ENCODE measurements at regions not wholly inside any gene's neighbourhood (a gene's known extent, or its start where the extent isn't known, plus 50 kb on each side); places are given as distances from the start of the nearest gene placed in this dataset.

GRCh38 chr5:62115014-62115413, 191.0 kb upstream of the KIF2A start:
- no peaks in the 10 kb centered on the region for H3K4me1 ChIP-seq (ENCODE audit: insufficient read depth, low read length)

GRCh38 chr5:62124266-62124665, 181.7 kb upstream of the KIF2A start:
- CTCF ChIA-PET: no interaction called here
- H3K27ac ChIP-seq (ENCODE audit: low read depth, low read length): no peak overlapping the region
- H3K36me3 Mint-ChIP-seq: no peaks in the 10 kb centered on the region

More at GRCh38 chr5:62115014-62115413, 191.0 kb upstream of the KIF2A start:
- Mint-ChIP-seq H3K4me1 (no peaks in the 10 kb centered on the region), H3K9me3 (no peaks in the 10 kb centered on the region), H3K27me3 (peaks cover 5 to 23% of the 10 kb centered on the region in 2 donors), H3K27ac (no peak overlapping the region), H3K36me3 (no peaks in the 10 kb centered on the region), H3K4me3 (no peak overlapping the region)
- ChIA-PET CTCF (interaction anchor here (1.1 kb wide), 1 partner anchor 11 kb away, joined by 3 read pairs; no protein-coding TSS in a partner anchor), POLR2A (interaction anchor here (0.6 kb wide), 1 partner anchor 160 kb away, joined by 3 read pairs; no protein-coding TSS in a partner anchor)
- no peaks in the 10 kb centered on the region for H3K27me3 ChIP-seq (ENCODE audit: insufficient read depth, low read length, poor library complexity, severe bottlenecking)
- no peak overlapping the region for H3K4me3 ChIP-seq (ENCODE audit: low read length)
- no peak for DNase-seq
- H3K9me3 ChIP-seq (ENCODE audit: low read length): no peaks in the 10 kb centered on the region
- no peaks in the 10 kb centered on the region for H3K36me3 ChIP-seq (ENCODE audit: insufficient read depth, low read length)
- H3K27ac ChIP-seq (ENCODE audit: low read depth, low read length): no peak overlapping the region

DNA sequence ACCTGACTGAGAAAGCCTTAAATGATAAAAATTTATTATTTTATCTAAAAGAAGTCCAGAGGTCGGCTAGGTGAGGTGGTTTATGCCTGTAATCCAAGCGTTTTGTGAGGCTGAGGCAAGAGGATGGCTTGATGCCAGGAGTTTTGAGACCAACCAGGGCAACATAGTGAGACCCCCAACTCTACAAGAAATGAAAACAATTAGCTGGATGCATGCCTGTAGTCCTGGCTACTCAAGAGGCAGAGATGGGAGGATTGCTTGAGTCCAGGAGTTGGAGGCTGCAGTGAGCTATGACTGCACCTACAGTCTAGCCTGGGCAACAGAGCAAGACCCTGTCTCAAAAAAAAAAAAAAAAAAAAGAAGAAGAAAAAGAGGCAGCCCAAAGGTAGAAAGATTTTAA, 179.9 kb upstream of the KIF2A start:
- ChIA-PET POLR2A (no interaction called here), CTCF (no interaction called here)
- H3K36me3 Mint-ChIP-seq: no peaks in the 10 kb centered on the region
- peaks cover 2 to 11% of the 10 kb centered on the region in 2 donors for H3K27me3 Mint-ChIP-seq
- no peaks in the 10 kb centered on the region for H3K36me3 ChIP-seq (ENCODE audit: insufficient read depth, low read length)
- no peaks in the 10 kb centered on the region for H3K9me3 Mint-ChIP-seq
- no peaks in the 10 kb centered on the region for H3K4me1 ChIP-seq (ENCODE audit: insufficient read depth, low read length)
- H3K27ac ChIP-seq (ENCODE audit: low read depth, low read length): no peak overlapping the region
- no peak overlapping the region for H3K4me3 Mint-ChIP-seq
- no peaks in the 10 kb centered on the region for H3K4me1 Mint-ChIP-seq
- no peak overlapping the region for H3K27ac Mint-ChIP-seq
- DNase-seq: no peak
- no peaks in the 10 kb centered on the region for H3K9me3 ChIP-seq (ENCODE audit: low read length)
- no peaks in the 10 kb centered on the region for H3K27me3 ChIP-seq (ENCODE audit: insufficient read depth, low read length, poor library complexity, severe bottlenecking)
- no peak overlapping the region for H3K4me3 ChIP-seq (ENCODE audit: low read length)

More at GRCh38 chr5:62124266-62124665, 181.7 kb upstream of the KIF2A start:
- H3K4me1 ChIP-seq (ENCODE audit: insufficient read depth, low read length): no peaks in the 10 kb centered on the region
- H3K36me3 ChIP-seq (ENCODE audit: insufficient read depth, low read length): no peaks in the 10 kb centered on the region
- H3K4me3 ChIP-seq (ENCODE audit: low read length): no peak overlapping the region
- H3K9me3 ChIP-seq (ENCODE audit: low read length): no peaks in the 10 kb centered on the region
- Mint-ChIP-seq H3K27ac (no peak overlapping the region), H3K4me3 (no peak overlapping the region), H3K27me3 (peaks cover 0 to 13% of the 10 kb centered on the region in 2 donors), H3K4me1 (no peaks in the 10 kb centered on the region), H3K9me3 (no peaks in the 10 kb centered on the region)
- POLR2A ChIA-PET: no interaction called here
- DNase-seq: no peak
- no peaks in the 10 kb centered on the region for H3K27me3 ChIP-seq (ENCODE audit: insufficient read depth, low read length, poor library complexity, severe bottlenecking)

DNA sequence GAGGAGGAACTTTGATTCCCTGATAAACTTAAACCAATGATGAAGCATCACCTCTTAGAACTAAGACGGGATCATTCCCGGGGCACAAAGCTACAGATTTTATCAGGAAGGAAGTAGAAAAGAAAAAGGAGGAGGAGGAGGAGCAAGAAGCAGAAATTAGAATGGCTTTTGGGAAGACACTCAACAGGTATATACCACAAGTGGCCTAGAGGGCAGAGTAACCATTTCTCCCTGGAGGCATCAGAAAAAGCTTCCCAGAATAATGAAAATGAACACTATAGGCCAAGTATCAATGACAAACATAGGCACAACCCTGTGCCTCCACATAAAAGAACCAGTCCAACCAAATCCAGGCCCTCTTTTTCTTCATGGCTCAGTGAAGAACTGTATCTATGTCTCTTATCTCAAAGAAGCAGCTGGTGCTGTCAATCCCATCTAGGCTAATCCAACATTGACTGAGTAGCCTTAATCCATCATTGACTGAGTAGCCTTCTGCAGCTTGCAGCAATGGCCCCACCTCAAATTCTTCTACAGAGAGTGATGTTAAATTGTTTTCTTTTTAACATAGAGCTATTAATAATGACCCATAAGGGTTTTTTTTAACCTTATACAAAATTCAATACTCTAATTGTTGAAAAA, 178.8 kb upstream of the KIF2A start:
- no peak for DNase-seq
- Histone ChIP-seq H3K4me3 (ENCODE audit: low read length) (no peak overlapping the region), H3K27ac (ENCODE audit: low read depth, low read length) (no peak overlapping the region), H3K36me3 (ENCODE audit: insufficient read depth, low read length) (no peaks in the 10 kb centered on the region), H3K9me3 (ENCODE audit: low read length) (no peaks in the 10 kb centered on the region), H3K4me1 (ENCODE audit: insufficient read depth, low read length) (no peaks in the 10 kb centered on the region), H3K27me3 (ENCODE audit: insufficient read depth, low read length, poor library complexity, severe bottlenecking) (no peaks in the 10 kb centered on the region)
- Mint-ChIP-seq H3K36me3 (no peaks in the 10 kb centered on the region), H3K27me3 (peaks cover 2 to 9% of the 10 kb centered on the region in 2 donors), H3K4me1 (no peaks in the 10 kb centered on the region), H3K9me3 (no peaks in the 10 kb centered on the region), H3K4me3 (no peak overlapping the region), H3K27ac (peak overlapping the region in 1 of 8 donors; percentile 34)
- ChIA-PET CTCF (no interaction called here), POLR2A (interaction anchor here (0.6 kb wide), 1 partner anchor 1470 kb away, joined by 3 read pairs; no protein-coding TSS in a partner anchor)

GRCh38 chr5:62130107-62130506, 175.9 kb upstream of the KIF2A start:
- no peak overlapping the region for H3K4me3 Mint-ChIP-seq
- CTCF ChIA-PET: no interaction called here

DNA sequence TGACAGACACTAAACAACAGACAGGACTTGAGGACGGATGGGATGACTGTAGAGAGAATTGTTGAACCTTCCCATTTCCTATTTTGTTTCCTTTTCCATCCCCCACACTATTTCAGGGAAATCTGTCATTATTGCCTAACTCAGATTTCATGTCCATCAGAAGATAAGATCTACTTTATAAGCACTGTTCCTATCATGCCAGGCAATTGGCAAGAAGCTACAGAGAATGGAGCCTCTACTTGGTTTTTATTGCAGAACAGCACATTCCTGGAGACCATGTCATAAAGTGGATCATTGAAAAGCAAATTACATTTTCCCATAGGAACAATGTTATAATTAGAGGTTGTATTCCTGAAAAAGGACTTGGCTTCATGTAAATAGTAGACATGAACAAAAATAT, 173.7 kb upstream of the KIF2A start:
- no peaks in the 10 kb centered on the region for H3K4me1 ChIP-seq (ENCODE audit: insufficient read depth, low read length)
- no peaks in the 10 kb centered on the region for H3K36me3 ChIP-seq (ENCODE audit: insufficient read depth, low read length)
- CTCF ChIA-PET: no interaction called here
- no peaks in the 10 kb centered on the region for H3K9me3 ChIP-seq (ENCODE audit: low read length)
- no peak overlapping the region for H3K27ac Mint-ChIP-seq
- peaks cover 2 to 17% of the 10 kb centered on the region in 2 donors for H3K27me3 Mint-ChIP-seq
- no peak for DNase-seq
- POLR2A ChIA-PET: no interaction called here
- H3K36me3 Mint-ChIP-seq: no peaks in the 10 kb centered on the region
- H3K27ac ChIP-seq (ENCODE audit: low read depth, low read length): no peak overlapping the region
- H3K27me3 ChIP-seq (ENCODE audit: insufficient read depth, low read length, poor library complexity, severe bottlenecking): no peaks in the 10 kb centered on the region
- H3K4me1 Mint-ChIP-seq: no peaks in the 10 kb centered on the region
- H3K4me3 Mint-ChIP-seq: no peak overlapping the region
- H3K4me3 ChIP-seq (ENCODE audit: low read length): no peak overlapping the region
- H3K9me3 Mint-ChIP-seq: no peaks in the 10 kb centered on the region

More at GRCh38 chr5:62130107-62130506, 175.9 kb upstream of the KIF2A start:
- Mint-ChIP-seq H3K9me3 (no peaks in the 10 kb centered on the region), H3K27ac (no peak overlapping the region), H3K27me3 (peaks cover 2 to 6% of the 10 kb centered on the region in 2 donors), H3K4me1 (no peaks in the 10 kb centered on the region), H3K36me3 (no peaks in the 10 kb centered on the region)
- POLR2A ChIA-PET: no interaction called here
- Histone ChIP-seq H3K36me3 (ENCODE audit: insufficient read depth, low read length) (no peaks in the 10 kb centered on the region), H3K4me3 (ENCODE audit: low read length) (no peak overlapping the region), H3K27ac (ENCODE audit: low read depth, low read length) (no peak overlapping the region), H3K27me3 (ENCODE audit: insufficient read depth, low read length, poor library complexity, severe bottlenecking) (no peaks in the 10 kb centered on the region), H3K4me1 (ENCODE audit: insufficient read depth, low read length) (no peaks in the 10 kb centered on the region), H3K9me3 (ENCODE audit: low read length) (no peaks in the 10 kb centered on the region)
- DNase-seq: no peak

- H3K4me1 ChIP-seq (ENCODE audit: insufficient read depth, low read length): no peaks in the 10 kb centered on the region
- peaks cover 2 to 23% of the 10 kb centered on the region in 2 donors for H3K27me3 Mint-ChIP-seq
- H3K27ac ChIP-seq (ENCODE audit: low read depth, low read length): no peak overlapping the region
- no peak overlapping the region for H3K27ac Mint-ChIP-seq
- ChIA-PET CTCF (no interaction called here), POLR2A (no interaction called here)
- no peak overlapping the region for H3K4me3 Mint-ChIP-seq
- no peaks in the 10 kb centered on the region for H3K9me3 ChIP-seq (ENCODE audit: low read length)
- H3K4me3 ChIP-seq (ENCODE audit: low read length): no peak overlapping the region
- H3K4me1 Mint-ChIP-seq: no peaks in the 10 kb centered on the region
- no peaks in the 10 kb centered on the region for H3K9me3 Mint-ChIP-seq
- no peaks in the 10 kb centered on the region for H3K36me3 Mint-ChIP-seq
- H3K27me3 ChIP-seq (ENCODE audit: insufficient read depth, low read length, poor library complexity, severe bottlenecking): no peaks in the 10 kb centered on the region
- no peak for DNase-seq
- H3K36me3 ChIP-seq (ENCODE audit: insufficient read depth, low read length): no peaks in the 10 kb centered on the region
Measured at GRCh38 chr5:62133426-62133825, 172.6 kb upstream of the KIF2A start.

DNA sequence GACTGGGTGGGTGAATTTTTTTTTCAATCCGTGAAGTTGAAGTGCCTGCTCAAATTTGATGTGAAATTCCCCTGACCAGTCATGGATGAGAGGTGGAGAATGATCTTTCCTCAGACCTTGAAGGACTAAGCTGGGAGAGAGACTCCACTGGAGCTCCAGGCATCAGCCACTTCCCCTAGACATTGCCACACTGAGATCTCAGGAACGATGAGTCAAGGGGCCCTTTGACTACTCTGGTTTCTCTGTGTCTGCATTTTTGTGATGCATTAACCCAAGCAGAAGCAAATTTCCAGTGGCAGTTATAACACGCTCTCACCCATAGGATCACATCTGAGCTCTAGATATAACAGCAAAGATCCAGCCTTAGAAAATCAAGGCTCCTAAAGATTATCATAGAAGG, 171.2 kb upstream of the KIF2A start:
- POLR2A ChIA-PET: no interaction called here
- H3K4me3 Mint-ChIP-seq: no peak overlapping the region

More for the DNA sequence above, 171.2 kb upstream of the KIF2A start:
- H3K4me1 ChIP-seq (ENCODE audit: insufficient read depth, low read length): no peaks in the 10 kb centered on the region
- Mint-ChIP-seq H3K27me3 (peaks cover 2 to 28% of the 10 kb centered on the region in 2 donors), H3K36me3 (no peaks in the 10 kb centered on the region), H3K4me1 (no peaks in the 10 kb centered on the region), H3K9me3 (no peaks in the 10 kb centered on the region), H3K27ac (no peak overlapping the region)
- H3K4me3 ChIP-seq (ENCODE audit: low read length): no peak overlapping the region
- no peak overlapping the region for H3K27ac ChIP-seq (ENCODE audit: low read depth, low read length)
- H3K27me3 ChIP-seq (ENCODE audit: insufficient read depth, low read length, poor library complexity, severe bottlenecking): no peaks in the 10 kb centered on the region
- no peak for DNase-seq
- H3K36me3 ChIP-seq (ENCODE audit: insufficient read depth, low read length): no peaks in the 10 kb centered on the region
- CTCF ChIA-PET: no interaction called here
- H3K9me3 ChIP-seq (ENCODE audit: low read length): no peaks in the 10 kb centered on the region
